GM18858 (cell line): ENCODE measurements at regions not wholly inside any gene's neighbourhood (a gene's known extent, or its start where the extent isn't known, plus 50 kb on each side); places are given as distances from the start of the nearest gene placed in this dataset.

Source experiments
- ATAC-seq: cut with Tn5 transposase; IDR thresholded peaks from one replicate; pipeline ENCODE4 v1.9.1; 2021; ENCODE audit not compliant: unreplicated experiment

DNA sequence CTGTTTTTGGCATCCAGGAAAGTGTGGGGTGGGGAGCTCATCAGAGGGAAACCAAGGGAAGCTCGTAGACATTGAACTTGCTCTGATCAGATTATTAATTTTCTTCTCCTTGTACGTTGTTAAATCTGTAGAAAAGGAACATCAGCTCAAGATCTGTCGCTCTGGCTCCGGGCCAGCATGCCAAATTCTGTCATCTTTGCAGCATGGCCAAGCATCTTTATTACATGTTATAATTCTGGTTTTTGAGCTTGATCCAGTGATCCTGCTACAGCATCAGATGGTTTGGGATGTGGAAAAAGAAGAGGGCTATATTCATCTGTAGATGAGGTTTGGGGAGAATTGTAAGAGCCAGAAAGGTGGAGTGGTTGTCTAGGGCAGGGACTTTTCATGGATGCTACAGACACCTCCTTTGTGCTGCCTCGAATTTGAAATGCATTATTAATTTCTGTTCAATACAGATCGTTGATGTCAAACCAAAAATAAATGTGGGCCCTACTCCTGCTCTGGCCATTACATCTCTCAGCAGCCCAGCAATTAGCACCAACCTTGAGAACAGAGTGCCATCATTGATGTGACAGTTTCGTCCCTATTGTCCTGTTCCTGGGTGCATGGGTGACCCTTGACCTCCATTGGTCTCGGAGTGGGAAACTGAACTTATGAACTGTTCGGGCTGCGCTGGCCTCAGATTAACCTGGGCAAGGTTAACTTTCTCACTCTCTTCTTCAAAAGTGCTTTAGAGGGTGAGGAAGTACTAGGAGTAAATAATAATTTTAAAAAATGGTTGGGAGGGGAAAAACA is 250.8 kb downstream of the SOX4 start:
- no peak for ATAC-seq

DNA sequence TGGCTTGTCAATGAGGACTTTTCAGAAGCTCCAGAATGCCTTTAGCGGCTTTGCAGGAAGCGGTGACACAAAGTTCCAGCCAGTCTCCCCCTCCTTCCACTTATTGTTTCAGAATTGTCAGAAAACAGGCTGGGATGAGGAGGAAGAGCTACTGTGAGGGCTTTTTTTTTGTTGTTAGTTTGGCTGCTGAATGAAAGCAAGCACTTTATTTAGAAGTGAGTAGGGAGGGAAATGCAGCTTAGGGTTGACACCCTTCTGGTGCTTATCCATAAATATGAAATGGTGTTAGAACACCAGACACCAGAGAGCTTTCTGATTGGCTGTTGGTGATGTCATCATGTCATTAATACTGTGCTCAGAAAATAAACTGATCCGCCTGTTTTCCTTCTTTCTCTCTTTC is 251.5 kb downstream of the SOX4 start:
- ATAC-seq, result no peak

- no peak for ATAC-seq
Measured at GRCh38 chr6:21845439-21846140, 252.0 kb downstream of the SOX4 start.

DNA sequence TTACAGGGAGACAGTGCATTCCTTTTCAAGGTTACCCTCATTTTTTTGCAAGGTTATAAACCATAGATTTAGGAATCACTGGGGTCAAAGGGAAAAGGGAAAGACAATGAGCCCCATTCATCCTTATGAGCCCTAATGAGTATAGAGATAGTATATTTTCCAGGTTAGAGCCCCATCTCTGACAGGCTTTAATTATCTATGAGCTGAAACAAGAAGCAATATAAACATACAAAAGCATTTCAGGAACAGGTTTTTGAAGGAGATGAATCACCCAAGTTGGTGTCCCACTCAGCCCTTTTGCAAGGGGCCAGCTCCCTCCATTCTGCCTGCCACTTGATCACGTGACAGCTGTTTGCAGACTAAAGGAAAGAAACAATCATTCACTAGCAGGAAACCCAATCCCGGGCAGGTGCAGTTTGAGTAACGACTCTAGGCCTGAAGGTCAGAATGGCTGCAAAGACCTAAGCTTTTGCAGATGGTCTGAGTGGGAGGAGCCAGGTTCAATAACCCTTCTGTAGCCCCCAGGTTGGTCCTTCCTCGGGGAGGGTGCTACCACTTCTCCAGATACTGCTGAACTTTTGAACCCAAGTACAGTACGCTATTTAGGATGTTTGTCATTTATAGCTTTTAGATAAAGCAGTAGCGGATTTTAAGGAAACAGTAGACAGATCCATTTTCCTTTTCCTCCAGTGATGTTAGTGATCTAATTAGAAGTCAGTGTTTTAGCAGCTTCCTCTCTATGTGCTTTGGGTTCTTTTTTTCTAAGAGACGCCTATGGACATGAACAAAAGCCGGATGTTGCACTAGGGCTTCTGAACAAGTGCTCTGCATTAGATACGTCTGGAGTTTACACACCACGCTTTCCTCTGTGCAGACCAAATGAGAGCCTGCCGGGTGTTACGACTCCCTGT is 253.2 kb downstream of the SOX4 start:
- peak; percentile 34 for ATAC-seq

DNA sequence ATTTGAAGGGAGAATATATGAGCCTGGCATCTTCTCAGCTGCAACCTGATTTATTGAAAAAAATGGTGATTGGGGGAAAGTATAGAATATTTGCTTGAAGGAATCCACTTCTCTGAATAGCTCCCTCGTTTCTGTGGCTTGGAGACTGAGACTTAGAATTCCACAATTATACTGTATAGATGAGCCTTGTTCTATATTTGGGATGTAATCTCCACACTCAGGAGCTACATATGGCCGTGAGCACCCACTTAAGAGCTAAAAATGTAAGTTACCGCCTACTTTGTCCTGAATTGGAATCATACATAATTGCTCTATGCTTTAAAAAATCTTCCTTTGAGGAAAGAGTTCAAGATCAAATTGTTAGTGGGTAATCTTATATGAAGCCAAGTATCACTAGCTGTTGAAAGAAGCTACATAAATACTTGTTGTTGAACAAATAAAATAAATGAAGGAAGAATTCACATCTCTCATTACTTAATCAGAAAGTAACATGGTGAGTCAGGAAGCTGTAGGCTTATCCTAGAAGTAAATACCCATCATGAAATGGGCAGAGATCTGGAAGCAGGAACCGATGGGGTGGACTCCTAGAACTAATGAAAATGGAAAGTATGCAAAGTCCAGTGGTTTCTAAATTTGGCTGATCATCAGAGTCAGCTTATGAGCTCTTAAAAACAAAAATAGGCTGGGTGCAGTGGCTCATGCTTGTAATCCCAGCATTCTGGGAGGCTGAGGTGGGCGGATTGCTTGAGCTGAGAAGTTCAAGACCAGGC is 254.3 kb downstream of the SOX4 start:
- no peak for ATAC-seq

- ATAC-seq, result no peak
Measured at GRCh38 chr6:21850691-21851090, 257.1 kb downstream of the SOX4 start.

DNA sequence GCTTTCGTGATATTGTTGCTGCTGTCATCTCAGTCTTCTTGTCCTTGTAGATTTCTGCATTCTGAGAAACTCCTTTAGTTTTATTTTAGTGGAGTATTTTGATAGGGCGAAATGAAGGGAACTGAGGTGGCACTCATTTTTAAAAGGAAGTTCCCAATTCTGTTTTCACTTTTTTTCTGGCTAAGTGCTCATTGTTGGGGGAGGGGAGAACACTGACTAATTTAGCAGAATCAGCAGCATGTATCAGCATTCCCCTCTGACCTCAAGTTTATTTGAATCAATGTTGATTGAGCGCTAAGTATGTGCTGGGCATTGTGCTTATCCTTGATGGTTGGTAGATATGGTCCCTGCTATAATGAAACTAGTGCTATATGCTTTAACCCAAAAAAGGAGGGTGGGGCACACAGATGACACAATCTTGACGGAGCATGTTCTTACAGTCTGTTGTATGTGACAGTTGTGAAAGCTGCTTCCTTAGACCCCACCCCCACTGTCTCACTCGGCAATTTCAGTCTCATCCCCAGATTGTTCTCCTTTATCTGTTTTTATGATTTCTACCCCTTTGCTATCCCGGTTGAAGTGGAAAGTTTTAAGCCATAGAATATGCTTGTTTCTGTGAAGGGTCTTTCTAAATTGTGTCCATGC is 262.4 kb downstream of the SOX4 start:
- no peak for ATAC-seq

GRCh38 chr6:21856456-21856825 is 262.9 kb downstream of the SOX4 start:
- ATAC-seq, result no peak

GRCh38 chr6:21856844-21857243 is 263.3 kb downstream of the SOX4 start:
- ATAC-seq, result no peak

GRCh38 chr6:21858076-21858475 is 264.5 kb downstream of the SOX4 start:
- no peak for ATAC-seq

DNA sequence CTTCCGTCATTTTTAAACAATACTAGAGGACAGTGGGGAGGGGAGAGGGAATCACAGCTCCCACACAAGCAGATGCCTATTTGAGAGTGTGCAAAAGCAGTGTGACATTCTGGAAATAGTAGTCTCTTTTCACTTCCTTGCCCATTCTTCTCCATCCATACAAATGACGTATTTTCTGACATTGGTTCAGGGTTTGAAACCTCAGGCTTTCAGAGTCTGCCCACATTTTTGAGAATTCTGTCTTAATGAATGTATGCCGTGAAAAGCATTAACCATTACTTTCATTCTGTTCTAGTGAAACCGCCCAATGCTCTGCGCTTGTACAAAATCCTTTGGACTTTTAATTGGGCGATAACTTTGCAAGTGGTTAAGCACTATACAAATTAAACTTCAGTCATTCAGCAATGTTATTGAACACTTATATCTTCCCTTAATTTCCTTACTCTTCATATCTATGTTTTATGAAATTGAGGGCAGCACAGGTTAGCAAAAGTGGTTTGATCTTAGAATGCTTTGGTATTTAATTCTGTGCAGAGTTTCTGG is 265.7 kb downstream of the SOX4 start:
- ATAC-seq, result no peak

GRCh38 chr6:21861942-21862341 is 268.4 kb downstream of the SOX4 start:
- no peak for ATAC-seq

GRCh38 chr6:21864206-21864605 is 270.7 kb downstream of the SOX4 start:
- no peak for ATAC-seq

DNA sequence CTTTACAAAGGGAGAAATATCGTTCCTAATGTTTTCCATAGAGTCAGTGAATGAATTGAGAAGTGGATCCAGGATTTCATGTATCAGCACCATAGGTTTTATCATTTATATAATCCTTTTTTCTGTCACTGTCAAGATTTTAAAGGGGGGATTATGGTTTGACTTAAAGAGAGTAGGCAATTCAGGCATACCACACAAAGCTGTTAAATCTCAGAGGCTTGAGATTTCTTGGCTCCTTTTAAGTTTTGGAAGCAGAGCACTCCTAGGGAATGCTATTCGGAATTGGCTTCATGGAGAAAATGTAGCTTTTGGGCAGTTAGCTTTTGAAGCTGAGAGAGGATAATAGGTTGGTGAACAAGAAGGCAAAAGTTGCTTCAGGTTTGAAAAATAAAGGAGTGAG is 274.7 kb downstream of the SOX4 start:
- no peak for ATAC-seq

- no peak for ATAC-seq
Measured at GRCh38 chr6:21869085-21869771, 275.7 kb downstream of the SOX4 start.

DNA sequence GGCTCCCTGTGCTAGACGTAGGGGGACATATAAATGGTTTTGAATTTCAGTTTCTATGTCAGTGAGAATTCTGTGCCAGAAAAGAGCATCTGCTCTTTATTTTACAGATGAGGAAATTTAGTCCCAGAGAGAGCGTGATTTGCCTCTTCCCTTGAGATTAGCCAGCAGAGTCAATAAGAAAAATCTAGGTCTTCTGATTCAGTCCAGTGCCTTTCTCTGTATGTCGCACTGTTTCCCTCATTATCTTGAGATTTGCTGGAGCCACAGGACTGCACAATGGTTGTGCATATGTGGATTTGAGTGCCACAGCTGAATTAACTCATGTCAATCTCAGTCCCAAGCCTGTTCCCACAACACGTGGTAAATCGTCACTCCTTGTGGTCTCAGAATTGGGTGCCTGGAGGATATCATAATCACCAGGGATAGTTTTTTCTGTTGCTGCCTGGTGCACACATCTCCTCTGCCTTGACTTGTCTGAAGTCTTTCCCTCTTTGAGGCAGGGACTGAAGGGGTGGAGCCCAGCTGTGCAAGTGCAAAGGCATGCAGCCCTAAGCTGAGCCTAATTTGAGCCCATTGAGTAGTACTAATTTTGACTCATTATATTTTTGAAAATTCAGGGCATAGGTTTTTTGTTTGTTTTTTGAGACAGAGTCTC is 276.7 kb downstream of the SOX4 start:
- no peak for ATAC-seq

- no peak for ATAC-seq
Measured at GRCh38 chr6:21871831-21872230, 278.3 kb downstream of the SOX4 start.

GRCh38 chr6:21872749-21873148 is 279.2 kb downstream of the SOX4 start:
- no peak for ATAC-seq

GRCh38 chr6:21873562-21873961 is 280.0 kb downstream of the SOX4 start:
- ATAC-seq, result no peak
